Stimulated activated CD8-positive, alpha-beta memory T cell treated with anti-CD3 and anti-CD28 coated beads, Interleukin-12 subunit alpha, Interleukin-12 subunit beta, amount 100 ng/mL, for 24 hours (primary cell): ENCODE measurements at regions not wholly inside any gene's neighbourhood (a gene's known extent, or its start where the extent isn't known, plus 50 kb on each side); places are given as distances from the start of the nearest gene placed in this dataset.

Source experiments
- DNase-seq: peaks from one replicate; pipeline ENCODE4 v3.0.0-alpha.2; 2020; ENCODE audit errors: extremely low read depth

GRCh38 chr2:29974086-29974485 is 52.7 kb upstream of the ALK start:
- no peak for DNase-seq

GRCh38 chr2:29977284-29977683 is 55.9 kb upstream of the ALK start:
- DNase-seq, result no peak

- no peak for DNase-seq
Measured at GRCh38 chr2:29981402-29981801, 60.0 kb upstream of the ALK start.

GRCh38 chr2:29983308-29983707 is 61.9 kb upstream of the ALK start:
- no peak for DNase-seq

GRCh38 chr2:29987146-29987545 is 65.8 kb upstream of the ALK start:
- DNase-seq, result no peak

GRCh38 chr2:29990129-29990528 is 68.7 kb upstream of the ALK start:
- no peak for DNase-seq

- DNase-seq, result no peak
Measured at GRCh38 chr2:29991086-29991485, 69.7 kb upstream of the ALK start.

GRCh38 chr2:29995241-29995640 is 73.9 kb upstream of the ALK start:
- no peak for DNase-seq

GRCh38 chr2:30003128-30003527 is 81.7 kb upstream of the ALK start:
- DNase-seq, result no peak

- DNase-seq, result no peak
Measured at GRCh38 chr2:30022444-30023071, 101.2 kb upstream of the ALK start.

- no peak for DNase-seq
Measured at GRCh38 chr2:30024281-30024680, 102.9 kb upstream of the ALK start.

GRCh38 chr2:30026091-30027055 is 105.0 kb upstream of the ALK start:
- no peak for DNase-seq

GRCh38 chr2:30029804-30030203 is 108.4 kb upstream of the ALK start:
- no peak for DNase-seq

GRCh38 chr2:30030361-30030760 is 109.0 kb upstream of the ALK start:
- no peak for DNase-seq

GRCh38 chr2:30031184-30031583 is 109.8 kb upstream of the ALK start:
- DNase-seq, result no peak

- DNase-seq, result no peak
Measured at GRCh38 chr2:30034052-30034775, 112.6 kb upstream of the YPEL5 start.

- no peak for DNase-seq
Measured at GRCh38 chr2:30037016-30037415, 109.8 kb upstream of the YPEL5 start.

- DNase-seq, result no peak
Measured at GRCh38 chr2:30038419-30038818, 108.4 kb upstream of the YPEL5 start.

- DNase-seq, result no peak
Measured at GRCh38 chr2:30039101-30039500, 107.7 kb upstream of the YPEL5 start.

GRCh38 chr2:30040147-30040546 is 106.7 kb upstream of the YPEL5 start:
- DNase-seq, result no peak

GRCh38 chr2:30041884-30042283 is 104.9 kb upstream of the YPEL5 start:
- DNase-seq, result no peak

GRCh38 chr2:30046396-30046795 is 100.4 kb upstream of the YPEL5 start:
- DNase-seq, result no peak

GRCh38 chr2:30046979-30047378 is 99.8 kb upstream of the YPEL5 start:
- no peak for DNase-seq
